22Rv1 (cell line): ENCODE measurements at regions not wholly inside any gene's neighbourhood (a gene's known extent, or its start where the extent isn't known, plus 50 kb on each side); places are given as distances from the start of the nearest gene placed in this dataset.

Experiments used
- ZFX ChIP-seq: fragments of 450-650 bp; IDR thresholded peaks from 2 replicates; pipeline ENCODE4 v1.6.1; 2017; ENCODE audit warnings: antibody characterized with exemption, borderline replicate concordance
- TF ChIP-seq, protein P1 (sequence below): fragments of 450-650 bp; IDR thresholded peaks from 2 replicates; pipeline ENCODE4 v1.5.1; 2017; ENCODE audit warnings: mild to moderate bottlenecking

DNA sequence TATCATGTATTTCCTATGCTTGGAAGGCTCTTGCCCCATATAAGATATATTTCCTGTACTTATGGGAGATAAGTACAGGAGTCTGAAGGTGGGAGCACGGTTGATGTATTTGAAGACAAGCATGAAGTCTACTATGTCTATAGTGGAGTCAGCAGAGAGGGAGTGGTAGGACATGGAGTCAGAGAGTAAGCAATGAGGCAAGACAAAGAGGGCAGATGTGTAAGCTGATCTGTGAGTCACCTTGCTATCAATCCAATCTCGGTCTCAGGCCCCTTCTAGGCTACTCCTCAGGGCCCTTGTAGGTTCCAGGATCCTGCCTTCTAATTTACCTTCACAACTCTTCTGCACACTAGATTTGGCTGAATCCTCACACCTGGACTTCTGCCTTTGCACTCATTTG, 105.5 kb downstream of the MACIR start:
- TF ChIP-seq, protein P1, sequence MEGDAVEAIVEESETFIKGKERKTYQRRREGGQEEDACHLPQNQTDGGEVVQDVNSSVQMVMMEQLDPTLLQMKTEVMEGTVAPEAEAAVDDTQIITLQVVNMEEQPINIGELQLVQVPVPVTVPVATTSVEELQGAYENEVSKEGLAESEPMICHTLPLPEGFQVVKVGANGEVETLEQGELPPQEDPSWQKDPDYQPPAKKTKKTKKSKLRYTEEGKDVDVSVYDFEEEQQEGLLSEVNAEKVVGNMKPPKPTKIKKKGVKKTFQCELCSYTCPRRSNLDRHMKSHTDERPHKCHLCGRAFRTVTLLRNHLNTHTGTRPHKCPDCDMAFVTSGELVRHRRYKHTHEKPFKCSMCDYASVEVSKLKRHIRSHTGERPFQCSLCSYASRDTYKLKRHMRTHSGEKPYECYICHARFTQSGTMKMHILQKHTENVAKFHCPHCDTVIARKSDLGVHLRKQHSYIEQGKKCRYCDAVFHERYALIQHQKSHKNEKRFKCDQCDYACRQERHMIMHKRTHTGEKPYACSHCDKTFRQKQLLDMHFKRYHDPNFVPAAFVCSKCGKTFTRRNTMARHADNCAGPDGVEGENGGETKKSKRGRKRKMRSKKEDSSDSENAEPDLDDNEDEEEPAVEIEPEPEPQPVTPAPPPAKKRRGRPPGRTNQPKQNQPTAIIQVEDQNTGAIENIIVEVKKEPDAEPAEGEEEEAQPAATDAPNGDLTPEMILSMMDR = no peak
- TF ChIP-seq ZFX = no peak
